ENCODE measurements at regions not wholly inside any gene's neighbourhood (a gene's known extent, or its start where the extent isn't known, plus 50 kb on each side); places are given as distances from the start of the nearest gene placed in this dataset.

DNA sequence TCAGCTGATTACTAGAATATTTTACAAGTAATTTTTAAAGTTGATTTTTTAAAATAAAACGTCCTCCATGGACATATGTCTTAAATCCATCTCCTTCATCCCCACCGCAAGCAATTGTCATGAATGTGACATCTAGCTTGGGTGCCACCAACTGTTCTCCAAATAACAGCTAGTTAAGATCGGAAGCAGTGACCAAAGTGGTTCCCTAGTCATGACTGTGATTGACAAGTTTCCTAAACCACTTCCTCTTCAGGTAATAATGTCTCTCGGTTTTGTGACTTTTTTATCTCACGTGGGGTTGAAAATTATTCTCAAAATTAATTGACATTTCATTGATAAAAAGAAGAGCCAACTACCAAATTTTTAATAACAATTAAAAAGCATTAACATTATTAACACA is 135.3 kb upstream of the MIR17HG start (continued):
- TF ChIP-seq, protein P1, sequence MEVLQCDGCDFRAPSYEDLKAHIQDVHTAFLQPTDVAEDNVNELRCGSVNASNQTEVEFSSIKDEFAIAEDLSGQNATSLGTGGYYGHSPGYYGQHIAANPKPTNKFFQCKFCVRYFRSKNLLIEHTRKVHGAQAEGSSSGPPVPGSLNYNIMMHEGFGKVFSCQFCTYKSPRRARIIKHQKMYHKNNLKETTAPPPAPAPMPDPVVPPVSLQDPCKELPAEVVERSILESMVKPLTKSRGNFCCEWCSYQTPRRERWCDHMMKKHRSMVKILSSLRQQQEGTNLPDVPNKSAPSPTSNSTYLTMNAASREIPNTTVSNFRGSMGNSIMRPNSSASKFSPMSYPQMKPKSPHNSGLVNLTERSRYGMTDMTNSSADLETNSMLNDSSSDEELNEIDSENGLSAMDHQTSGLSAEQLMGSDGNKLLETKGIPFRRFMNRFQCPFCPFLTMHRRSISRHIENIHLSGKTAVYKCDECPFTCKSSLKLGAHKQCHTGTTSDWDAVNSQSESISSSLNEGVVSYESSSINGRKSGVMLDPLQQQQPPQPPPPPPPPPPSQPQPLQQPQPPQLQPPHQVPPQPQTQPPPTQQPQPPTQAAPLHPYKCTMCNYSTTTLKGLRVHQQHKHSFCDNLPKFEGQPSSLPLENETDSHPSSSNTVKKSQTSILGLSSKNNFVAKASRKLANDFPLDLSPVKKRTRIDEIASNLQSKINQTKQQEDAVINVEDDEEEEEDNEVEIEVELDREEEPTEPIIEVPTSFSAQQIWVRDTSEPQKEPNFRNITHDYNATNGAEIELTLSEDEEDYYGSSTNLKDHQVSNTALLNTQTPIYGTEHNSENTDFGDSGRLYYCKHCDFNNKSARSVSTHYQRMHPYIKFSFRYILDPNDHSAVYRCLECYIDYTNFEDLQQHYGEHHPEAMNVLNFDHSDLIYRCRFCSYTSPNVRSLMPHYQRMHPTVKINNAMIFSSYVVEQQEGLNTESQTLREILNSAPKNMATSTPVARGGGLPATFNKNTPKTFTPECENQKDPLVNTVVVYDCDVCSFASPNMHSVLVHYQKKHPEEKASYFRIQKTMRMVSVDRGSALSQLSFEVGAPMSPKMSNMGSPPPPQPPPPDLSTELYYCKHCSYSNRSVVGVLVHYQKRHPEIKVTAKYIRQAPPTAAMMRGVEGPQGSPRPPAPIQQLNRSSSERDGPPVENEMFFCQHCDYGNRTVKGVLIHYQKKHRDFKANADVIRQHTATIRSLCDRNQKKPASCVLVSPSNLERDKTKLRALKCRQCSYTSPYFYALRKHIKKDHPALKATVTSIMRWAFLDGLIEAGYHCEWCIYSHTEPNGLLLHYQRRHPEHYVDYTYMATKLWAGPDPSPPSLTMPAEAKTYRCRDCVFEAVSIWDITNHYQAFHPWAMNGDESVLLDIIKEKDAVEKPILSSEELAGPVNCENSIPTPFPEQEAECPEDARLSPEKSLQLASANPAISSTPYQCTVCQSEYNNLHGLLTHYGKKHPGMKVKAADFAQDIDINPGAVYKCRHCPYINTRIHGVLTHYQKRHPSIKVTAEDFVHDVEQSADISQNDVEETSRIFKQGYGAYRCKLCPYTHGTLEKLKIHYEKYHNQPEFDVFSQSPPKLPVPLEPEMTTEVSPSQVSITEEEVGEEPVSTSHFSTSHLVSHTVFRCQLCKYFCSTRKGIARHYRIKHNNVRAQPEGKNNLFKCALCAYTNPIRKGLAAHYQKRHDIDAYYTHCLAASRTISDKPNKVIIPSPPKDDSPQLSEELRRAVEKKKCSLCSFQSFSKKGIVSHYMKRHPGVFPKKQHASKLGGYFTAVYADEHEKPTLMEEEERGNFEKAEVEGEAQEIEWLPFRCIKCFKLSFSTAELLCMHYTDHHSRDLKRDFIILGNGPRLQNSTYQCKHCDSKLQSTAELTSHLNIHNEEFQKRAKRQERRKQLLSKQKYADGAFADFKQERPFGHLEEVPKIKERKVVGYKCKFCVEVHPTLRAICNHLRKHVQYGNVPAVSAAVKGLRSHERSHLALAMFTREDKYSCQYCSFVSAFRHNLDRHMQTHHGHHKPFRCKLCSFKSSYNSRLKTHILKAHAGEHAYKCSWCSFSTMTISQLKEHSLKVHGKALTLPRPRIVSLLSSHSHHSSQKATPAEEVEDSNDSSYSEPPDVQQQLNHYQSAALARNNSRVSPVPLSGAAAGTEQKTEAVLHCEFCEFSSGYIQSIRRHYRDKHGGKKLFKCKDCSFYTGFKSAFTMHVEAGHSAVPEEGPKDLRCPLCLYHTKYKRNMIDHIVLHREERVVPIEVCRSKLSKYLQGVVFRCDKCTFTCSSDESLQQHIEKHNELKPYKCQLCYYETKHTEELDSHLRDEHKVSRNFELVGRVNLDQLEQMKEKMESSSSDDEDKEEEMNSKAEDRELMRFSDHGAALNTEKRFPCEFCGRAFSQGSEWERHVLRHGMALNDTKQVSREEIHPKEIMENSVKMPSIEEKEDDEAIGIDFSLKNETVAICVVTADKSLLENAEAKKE (CRISPR knock-in tag; IDR thresholded peaks at IDR 0.05) = no peak
- TF ChIP-seq ZNF114 (CRISPR knock-in tag; IDR thresholded peaks at IDR 0.05) (no peak), EZH2phosphoT487 (IDR thresholded peaks at IDR 0.05; ENCODE audit: unreplicated experiment) (no peak), CREB1 (CRISPR knock-in tag; IDR thresholded peaks at IDR 0.05; ENCODE audit: low read depth) (no peak), POLR2AphosphoS5 (IDR thresholded peaks at IDR 0.05; ENCODE audit: low read depth) (no peak), NANOG (IDR thresholded peaks at IDR 0.05; ENCODE audit: borderline replicate concordance) (no peak)
- TF ChIP-seq, protein P2, sequence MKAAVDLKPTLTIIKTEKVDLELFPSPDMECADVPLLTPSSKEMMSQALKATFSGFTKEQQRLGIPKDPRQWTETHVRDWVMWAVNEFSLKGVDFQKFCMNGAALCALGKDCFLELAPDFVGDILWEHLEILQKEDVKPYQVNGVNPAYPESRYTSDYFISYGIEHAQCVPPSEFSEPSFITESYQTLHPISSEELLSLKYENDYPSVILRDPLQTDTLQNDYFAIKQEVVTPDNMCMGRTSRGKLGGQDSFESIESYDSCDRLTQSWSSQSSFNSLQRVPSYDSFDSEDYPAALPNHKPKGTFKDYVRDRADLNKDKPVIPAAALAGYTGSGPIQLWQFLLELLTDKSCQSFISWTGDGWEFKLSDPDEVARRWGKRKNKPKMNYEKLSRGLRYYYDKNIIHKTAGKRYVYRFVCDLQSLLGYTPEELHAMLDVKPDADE (IDR thresholded peaks at IDR 0.05) = no peak

DNA sequence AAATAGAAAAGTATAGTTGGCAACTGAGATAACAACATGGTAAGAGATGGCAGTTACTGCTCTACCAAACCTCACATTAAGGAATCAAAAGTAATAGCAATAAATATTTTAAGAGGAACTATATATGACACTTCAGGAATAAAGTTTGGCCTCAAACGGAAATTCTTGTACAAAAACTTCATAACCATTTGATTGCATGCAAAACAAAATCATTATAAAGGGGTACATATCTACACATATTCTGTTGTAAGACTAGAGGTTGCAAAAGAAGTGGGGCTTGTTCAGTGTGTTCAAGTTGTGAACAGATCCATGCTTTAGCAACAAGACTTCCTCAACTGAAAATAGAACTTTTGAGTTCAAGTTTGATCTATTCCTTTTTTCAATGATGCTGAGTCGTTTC is 133.5 kb upstream of the MIR17HG start:
- Histone ChIP-seq H3K4me2 (no peak overlapping the region), H3F3A (replicated peaks; ENCODE audit: low read depth) (no peaks in the 10 kb centered on the region), H3K9me2 (ENCODE audit: insufficient read depth) (no peaks in the 10 kb centered on the region), H4K20me1 (replicated peaks; ENCODE audit: insufficient read depth) (no peaks in the 10 kb centered on the region), H3K79me2 (replicated peaks; ENCODE audit: insufficient read depth) (no peaks in the 10 kb centered on the region), H3K4me1 (ENCODE audit: insufficient read depth) (peaks cover 26% of the 10 kb centered on the region), H3K36me3 (ENCODE audit: insufficient read depth) (no peaks in the 10 kb centered on the region), H3K27me3 (ENCODE audit: insufficient read depth) (peaks cover 3% of the 10 kb centered on the region; the same call in 1 of the 2 replicates), H3K27ac (ENCODE audit: low read depth) (no peak overlapping the region), H3K4me3 (no peak overlapping the region), H2AFZ (no peak overlapping the region)
- peaks cover 34% of the 10 kb centered on the region for H3K4me1 Mint-ChIP-seq
- no peak overlapping the region for H3K27ac Mint-ChIP-seq
- DNase-seq (ENCODE audit: low spot score) (no peak), ATAC-seq (no peak)
- peaks cover 13% of the 10 kb centered on the region for H3K27me3 Mint-ChIP-seq (ENCODE audit: insufficient read depth, low read depth, poor library complexity)
- H3K9me3 Mint-ChIP-seq = peaks cover 7% of the 10 kb centered on the region; the same call in 2 of the 3 replicates
- H3K4me3 Mint-ChIP-seq = no peak overlapping the region
- no peaks in the 10 kb centered on the region; the same call in 2 of the 3 replicates for H3K36me3 Mint-ChIP-seq (ENCODE audit: low read depth)
- TF ChIP-seq ZNF331 (CRISPR knock-in tag; IDR thresholded peaks at IDR 0.05; ENCODE audit: low read depth) (no peak), JUNB (IDR thresholded peaks at IDR 0.05; ENCODE audit: unreplicated experiment) (no peak), CREB1 (CRISPR knock-in tag; IDR thresholded peaks at IDR 0.05; ENCODE audit: low read depth) (no peak), POLR2AphosphoS5 (IDR thresholded peaks at IDR 0.05; ENCODE audit: low read depth) (no peak)
- TF ChIP-seq, protein P1 (CRISPR knock-in tag; IDR thresholded peaks at IDR 0.05) = no peak

All from GM23338 (cell line).